ENCODE measurements at regions not wholly inside any gene's neighbourhood (a gene's known extent, or its start where the extent isn't known, plus 50 kb on each side); places are given as distances from the start of the nearest gene placed in this dataset.

DNA sequence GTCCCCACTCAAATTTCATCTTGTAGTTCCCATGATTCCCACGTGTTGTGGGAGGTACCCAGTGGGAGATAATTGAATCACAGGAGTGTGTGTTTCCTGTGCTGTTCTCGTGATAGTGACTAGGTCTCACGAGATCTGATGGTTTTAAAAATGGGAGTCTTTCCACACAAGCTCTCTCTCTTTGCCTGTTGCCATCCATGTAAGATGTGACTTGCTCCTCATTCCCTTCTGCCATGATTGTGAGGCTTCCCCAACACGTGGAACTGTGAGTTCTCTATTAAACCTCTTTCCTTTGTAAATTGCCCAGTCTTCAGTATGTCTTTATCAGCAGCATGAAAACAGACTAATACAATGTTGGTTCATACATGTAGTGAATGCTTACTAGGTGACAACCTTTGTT, 163.2 kb upstream of the PALMD start:
- no peaks in the 10 kb centered on the region for H3K36me3 ChIP-seq (replicated peaks in 1 of 2; ENCODE audit: insufficient read depth in 1 of 2, low read depth in 2 of 2)
- no peak overlapping the region for H3K27ac ChIP-seq
- H3K4me3 ChIP-seq: no peak overlapping the region
- H3K27me3 ChIP-seq: no peaks in the 10 kb centered on the region
- ATAC-seq (no peak), DNase-seq (no peak)
- H3K9me3 ChIP-seq: no peaks in the 10 kb centered on the region
- intact Hi-C loops (cut with DNase I): loop anchor here (10.0 kb wide), 1 partner anchor 298 kb away; no protein-coding TSS in a partner anchor
- TF ChIP-seq, protein P1, sequence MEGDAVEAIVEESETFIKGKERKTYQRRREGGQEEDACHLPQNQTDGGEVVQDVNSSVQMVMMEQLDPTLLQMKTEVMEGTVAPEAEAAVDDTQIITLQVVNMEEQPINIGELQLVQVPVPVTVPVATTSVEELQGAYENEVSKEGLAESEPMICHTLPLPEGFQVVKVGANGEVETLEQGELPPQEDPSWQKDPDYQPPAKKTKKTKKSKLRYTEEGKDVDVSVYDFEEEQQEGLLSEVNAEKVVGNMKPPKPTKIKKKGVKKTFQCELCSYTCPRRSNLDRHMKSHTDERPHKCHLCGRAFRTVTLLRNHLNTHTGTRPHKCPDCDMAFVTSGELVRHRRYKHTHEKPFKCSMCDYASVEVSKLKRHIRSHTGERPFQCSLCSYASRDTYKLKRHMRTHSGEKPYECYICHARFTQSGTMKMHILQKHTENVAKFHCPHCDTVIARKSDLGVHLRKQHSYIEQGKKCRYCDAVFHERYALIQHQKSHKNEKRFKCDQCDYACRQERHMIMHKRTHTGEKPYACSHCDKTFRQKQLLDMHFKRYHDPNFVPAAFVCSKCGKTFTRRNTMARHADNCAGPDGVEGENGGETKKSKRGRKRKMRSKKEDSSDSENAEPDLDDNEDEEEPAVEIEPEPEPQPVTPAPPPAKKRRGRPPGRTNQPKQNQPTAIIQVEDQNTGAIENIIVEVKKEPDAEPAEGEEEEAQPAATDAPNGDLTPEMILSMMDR (IDR thresholded peaks at IDR 0.05): no peak
- TF ChIP-seq POLR2A (IDR thresholded peaks at IDR 0.05): no peak
- 49 to 55% methylated on average over 4 of the region's 4 CpGs for WGBS, 2 donors
- no peaks in the 10 kb centered on the region for H3K4me1 ChIP-seq

DNA sequence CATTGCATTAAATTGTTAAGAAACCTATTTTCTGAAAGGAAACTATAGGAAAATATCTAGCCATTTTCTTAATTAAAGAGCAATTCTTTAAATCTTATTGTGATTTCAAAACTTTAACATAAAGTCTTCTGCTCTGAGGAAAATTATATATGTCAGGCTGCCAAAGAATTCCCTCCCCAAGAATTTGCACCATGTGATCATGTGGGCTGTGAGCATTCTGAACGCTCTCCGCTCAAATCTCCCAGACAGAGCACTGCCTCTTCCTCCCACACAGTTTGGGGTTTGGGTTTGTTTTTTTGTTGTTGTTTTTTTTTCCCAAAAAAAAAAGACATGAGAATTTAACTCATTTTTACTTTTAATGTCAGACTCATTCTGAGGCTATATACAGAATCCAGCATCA, 155.9 kb upstream of the PALMD start:
- H3K4me3 ChIP-seq: no peak overlapping the region
- no peak overlapping the region for H3K27ac ChIP-seq
- no peaks in the 10 kb centered on the region for H3K9me3 ChIP-seq
- no peak for ATAC-seq
- intact Hi-C loops (cut with DNase I): no loop called here
- no peak for DNase-seq
- no peak for TF ChIP-seq POLR2A (IDR thresholded peaks at IDR 0.05)
- TF ChIP-seq, protein P1 (IDR thresholded peaks at IDR 0.05): no peak
- no peaks in the 10 kb centered on the region for H3K27me3 ChIP-seq
- H3K4me1 ChIP-seq: no peaks in the 10 kb centered on the region
- no peaks in the 10 kb centered on the region for H3K36me3 ChIP-seq (replicated peaks in 1 of 2; ENCODE audit: insufficient read depth in 1 of 2, low read depth in 2 of 2)
- 80 to 88% methylated on average over 2 of the region's 2 CpGs for WGBS, 2 donors

DNA sequence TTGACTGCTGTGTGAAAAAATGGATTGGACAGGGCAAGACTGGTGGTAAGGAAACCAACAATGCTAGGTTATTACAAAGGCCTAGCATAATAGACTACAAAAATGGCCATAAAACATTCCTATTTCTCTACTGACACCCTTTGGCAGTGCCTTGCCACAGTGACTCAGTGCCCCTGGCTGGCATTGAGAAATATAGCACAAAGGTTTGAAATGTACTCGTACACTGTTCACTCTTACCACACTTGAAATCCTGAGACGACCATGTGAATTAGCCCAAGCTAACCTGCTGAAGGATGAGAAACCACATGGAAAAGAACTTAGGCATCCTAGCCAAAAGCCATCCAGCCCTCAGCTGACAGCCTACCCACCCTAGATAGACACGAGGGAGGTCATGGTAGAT, 149.8 kb upstream of the PALMD start:
- TF ChIP-seq, protein P1 (IDR thresholded peaks at IDR 0.05): no peak
- no peak for TF ChIP-seq POLR2A (IDR thresholded peaks at IDR 0.05)
- 60 to 68% methylated on average over 3 of the region's 3 CpGs for WGBS, 2 donors
- H3K4me1 ChIP-seq: no peaks in the 10 kb centered on the region
- ATAC-seq: no peak
- H3K27ac ChIP-seq: no peak overlapping the region
- H3K27me3 ChIP-seq: no peaks in the 10 kb centered on the region
- intact Hi-C loops (cut with DNase I): no loop called here
- no peaks in the 10 kb centered on the region for H3K9me3 ChIP-seq
- H3K36me3 ChIP-seq (replicated peaks in 1 of 2; ENCODE audit: insufficient read depth in 1 of 2, low read depth in 2 of 2): no peaks in the 10 kb centered on the region
- no peak for DNase-seq
- H3K4me3 ChIP-seq: no peak overlapping the region

DNA sequence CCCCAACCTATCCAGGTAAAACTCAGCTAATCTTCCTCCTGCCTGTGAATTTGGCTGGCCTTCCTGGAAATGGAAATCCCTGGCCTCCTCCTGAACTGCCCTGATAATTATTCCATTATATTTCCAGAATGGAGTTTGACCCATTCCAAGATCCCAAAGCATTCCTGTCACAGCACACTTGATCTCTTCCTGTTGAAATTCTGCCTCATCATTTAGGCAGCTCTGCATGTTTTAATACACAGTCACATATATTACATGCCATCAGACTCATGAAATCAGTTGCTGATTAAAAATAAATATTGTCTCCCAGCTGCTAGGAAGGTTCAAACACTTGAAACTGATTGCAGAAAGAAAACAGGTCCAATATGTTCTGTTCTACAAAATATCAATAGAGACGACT, 148.2 kb upstream of the PALMD start:
- Histone ChIP-seq H3K4me1 (no peaks in the 10 kb centered on the region), H3K27ac (no peak overlapping the region), H3K27me3 (no peaks in the 10 kb centered on the region), H3K36me3 (replicated peaks in 1 of 2; ENCODE audit: insufficient read depth in 1 of 2, low read depth in 2 of 2) (no peaks in the 10 kb centered on the region), H3K9me3 (no peaks in the 10 kb centered on the region), H3K4me3 (no peak overlapping the region)
- TF ChIP-seq, protein P1 (IDR thresholded peaks at IDR 0.05): no peak
- no peak for TF ChIP-seq POLR2A (IDR thresholded peaks at IDR 0.05)
- DNase-seq (no peak), ATAC-seq (no peak)
- intact Hi-C loops (cut with DNase I): no loop called here
- WGBS, 2 donors: 29% methylated on average over 1 of the region's 1 CpG

DNA sequence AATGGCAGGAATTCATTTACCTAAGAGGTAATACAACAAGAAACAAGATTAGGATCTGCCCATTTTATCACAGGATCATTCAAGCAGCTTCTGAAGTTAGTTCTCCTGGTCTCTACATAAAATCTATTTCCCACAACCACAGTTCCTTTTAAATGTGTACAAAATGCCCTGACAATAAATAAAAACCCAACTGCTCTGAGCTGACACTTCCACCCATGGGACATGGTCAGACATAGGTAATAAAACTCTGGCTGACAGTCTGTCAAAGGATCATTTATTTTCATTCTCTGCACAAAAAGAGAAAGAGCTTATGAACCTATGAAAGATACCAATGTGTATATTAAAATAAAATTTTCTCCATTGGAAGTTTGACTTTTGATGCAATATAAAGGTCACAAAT, 145.4 kb upstream of the PALMD start:
- TF ChIP-seq, protein P1 (IDR thresholded peaks at IDR 0.05): no peak
- no peak for TF ChIP-seq POLR2A (IDR thresholded peaks at IDR 0.05)
- ATAC-seq: no peak
- Histone ChIP-seq H3K27ac (no peak overlapping the region), H3K9me3 (no peaks in the 10 kb centered on the region), H3K4me3 (no peak overlapping the region), H3K27me3 (no peaks in the 10 kb centered on the region), H3K36me3 (replicated peaks in 1 of 2; ENCODE audit: insufficient read depth in 1 of 2, low read depth in 2 of 2) (no peaks in the 10 kb centered on the region), H3K4me1 (no peaks in the 10 kb centered on the region)
- intact Hi-C loops (cut with DNase I): no loop called here
- no peak for DNase-seq
